ENCODE measurements at regions not wholly inside any gene's neighbourhood (a gene's known extent, or its start where the extent isn't known, plus 50 kb on each side); places are given as distances from the start of the nearest gene placed in this dataset.

DNA sequence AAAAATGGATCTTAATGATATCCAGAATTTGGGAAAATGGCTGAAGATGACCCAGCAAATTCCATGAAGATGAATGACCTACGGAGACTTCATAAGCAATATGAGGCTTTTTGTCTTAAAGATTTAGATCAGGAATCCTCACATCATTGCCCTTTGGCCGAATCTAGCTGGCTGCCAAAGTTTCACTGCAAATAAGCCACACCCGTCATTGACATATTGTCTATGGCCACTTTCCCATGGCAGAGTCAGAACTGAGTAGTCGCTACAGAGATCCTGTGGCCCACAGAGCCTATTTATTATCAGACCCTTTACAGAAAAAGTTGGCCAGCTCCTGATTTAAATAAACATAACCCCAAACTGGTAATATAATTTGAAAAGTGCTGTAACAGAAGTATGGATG lies 307.4 kb upstream of the RARB start:
- no peak for DNase-seq

DNA sequence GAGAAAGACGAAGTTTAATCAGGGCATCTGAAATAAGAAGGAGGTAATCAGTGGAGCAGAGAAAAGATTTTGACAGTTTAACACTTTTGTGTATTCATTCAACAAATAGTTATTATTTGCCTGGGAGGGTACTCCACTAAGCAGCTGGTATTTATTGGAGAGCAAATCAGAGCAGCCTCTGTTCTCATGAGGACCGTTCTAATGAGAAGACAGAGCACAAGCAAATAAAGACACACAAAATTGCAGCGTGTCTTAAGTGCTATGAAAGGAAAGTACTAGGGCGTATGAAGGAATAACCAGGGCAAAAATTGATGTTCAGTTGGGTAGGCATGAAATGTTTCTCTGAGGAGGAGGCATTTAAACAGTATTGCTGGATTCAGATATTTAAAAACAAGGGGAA lies 302.9 kb upstream of the RARB start:
- no peak for DNase-seq

GRCh38 chr3:25128735-25129134 lies 299.3 kb upstream of the RARB start:
- DNase-seq: no peak

- DNase-seq: no peak
These were observed 297.1 kb upstream of the RARB start for GRCh38 chr3:25130724-25131520.

DNA sequence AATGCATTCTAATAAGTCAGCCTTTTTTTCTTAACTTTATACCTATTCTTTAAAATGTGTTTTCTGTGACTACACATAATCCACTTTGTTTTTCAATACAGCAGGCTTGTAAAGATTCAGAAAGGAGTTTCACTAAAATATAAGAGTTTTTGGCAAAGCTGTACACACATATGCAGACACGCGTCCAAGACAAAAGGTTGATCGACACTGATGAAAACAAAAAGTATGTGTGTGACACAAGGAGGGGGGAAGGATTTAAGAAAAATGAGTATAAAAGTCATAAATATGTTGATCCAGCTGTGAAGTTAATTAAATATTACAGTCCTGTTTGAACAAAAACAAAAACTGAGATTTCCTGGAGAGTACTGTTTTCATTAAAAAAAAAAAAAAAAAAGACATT lies 294.5 kb upstream of the RARB start:
- DNase-seq: no peak

GRCh38 chr3:25137606-25138005 lies 290.5 kb upstream of the RARB start:
- DNase-seq: no peak

DNA sequence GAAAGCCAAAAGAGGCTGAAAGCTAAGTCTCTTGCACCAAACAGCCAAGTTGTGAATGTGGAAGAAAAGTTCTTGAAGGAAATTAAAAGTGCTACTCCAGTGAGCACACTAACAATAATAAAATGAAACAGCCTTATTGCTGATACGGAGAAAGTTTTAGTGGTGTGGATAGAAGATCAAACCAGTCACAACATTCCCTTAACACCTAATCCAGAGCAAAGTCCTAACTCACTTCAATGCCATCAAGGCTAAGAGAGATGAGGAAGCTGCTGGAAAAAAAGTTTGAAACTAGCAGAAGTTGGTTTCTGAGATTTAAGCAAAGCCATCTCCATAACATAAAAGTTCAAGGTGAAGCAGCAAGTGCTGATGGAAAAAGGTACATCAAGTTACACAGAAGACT lies 288.8 kb upstream of the RARB start:
- no peak for DNase-seq

GRCh38 chr3:25142609-25143355 lies 285.3 kb upstream of the RARB start:
- DNase-seq: no peak

GRCh38 chr3:25143356-25144025 lies 284.6 kb upstream of the RARB start:
- DNase-seq: no peak

DNA sequence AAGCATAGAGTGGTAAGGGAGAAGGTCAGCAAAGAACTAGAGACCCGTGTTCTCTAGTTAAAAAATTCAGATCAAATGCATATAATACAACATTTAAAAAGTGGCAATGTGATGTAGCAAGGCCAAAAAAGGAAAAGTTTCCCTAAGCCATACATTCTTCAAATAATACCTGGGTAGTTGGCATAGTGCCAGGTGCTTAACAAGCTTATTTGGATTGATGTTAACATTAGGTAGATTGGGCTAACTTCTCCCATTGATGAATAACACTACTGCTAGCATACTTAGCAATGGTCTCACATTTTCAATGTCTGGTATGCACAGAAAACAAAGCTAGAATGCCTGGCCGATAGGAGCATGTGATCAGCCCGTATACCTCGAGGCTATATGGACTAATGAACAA lies 283.6 kb upstream of the RARB start:
- peak; percentile 12 for DNase-seq

- DNase-seq: no peak
These were observed 282.9 kb upstream of the RARB start for GRCh38 chr3:25145176-25145575.

GRCh38 chr3:25150199-25150598 lies 277.9 kb upstream of the RARB start:
- peak; percentile 0 for DNase-seq

DNA sequence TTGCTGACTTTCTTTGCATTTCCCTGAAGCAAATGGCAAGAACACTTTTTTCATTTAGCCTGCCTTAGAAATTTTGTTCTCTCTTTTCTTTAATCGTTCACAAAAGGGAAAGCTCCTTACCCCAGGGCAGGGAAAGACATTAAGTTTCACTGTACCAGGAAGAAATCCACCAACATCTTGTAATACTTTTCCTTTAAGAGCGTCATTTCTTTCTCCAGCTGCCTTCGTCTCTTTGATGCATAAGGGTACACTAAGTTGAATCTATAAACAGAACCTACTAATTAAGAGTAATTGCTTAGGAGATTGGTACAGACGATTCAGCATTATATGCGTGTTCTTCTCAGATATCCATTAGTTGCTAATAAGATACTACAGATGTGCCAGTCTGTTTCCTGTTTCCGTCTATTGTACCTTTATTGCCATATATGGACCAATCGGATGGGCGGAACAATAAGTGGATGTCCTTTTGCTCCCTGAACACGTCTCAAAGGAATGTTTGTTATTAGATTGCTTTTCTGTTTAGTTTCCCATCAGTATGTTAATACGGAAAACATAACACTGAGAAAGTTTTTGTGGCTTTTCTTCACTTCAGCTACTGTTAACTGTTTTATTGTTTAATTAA lies 276.7 kb upstream of the RARB start:
- DNase-seq: peak; percentile 0

DNA sequence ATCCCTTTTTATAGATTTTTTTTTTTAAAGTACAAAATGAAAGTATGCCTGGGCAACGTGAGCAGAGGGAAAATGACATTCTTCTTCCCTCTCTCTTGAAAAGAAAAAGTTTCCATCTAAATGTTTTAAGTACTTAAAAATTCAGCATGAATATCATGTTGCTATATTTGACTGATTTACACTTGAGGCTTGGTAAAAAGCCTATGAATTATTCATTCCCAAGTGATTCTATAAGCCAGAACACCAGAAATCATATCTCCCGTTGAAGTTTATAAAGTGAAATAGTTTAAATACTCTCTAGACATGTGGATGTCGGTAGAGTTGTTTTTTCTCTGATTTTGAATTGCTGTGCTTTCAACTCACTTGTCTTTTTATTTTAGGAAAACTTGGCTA lies 276.2 kb upstream of the RARB start:
- DNase-seq: no peak

GRCh38 chr3:25153136-25153535 lies 274.9 kb upstream of the RARB start:
- DNase-seq: no peak

DNA sequence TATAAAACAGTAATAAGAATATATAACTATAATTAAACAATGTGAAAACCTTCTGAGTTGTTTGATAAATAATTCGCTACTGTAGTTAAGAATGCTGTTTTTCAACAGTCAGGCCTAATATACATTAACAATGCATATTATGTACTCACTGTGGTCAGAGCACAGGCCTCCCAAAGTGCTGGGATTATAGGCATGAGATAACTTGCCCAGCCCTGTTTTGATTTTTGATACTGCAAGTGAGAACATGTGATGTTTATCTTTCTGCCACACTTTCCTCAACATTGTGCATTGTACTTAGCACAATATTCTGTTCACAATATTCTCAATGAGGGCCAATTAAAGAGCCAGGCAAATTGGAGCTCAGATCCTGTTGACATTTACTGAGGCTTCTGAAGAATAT lies 274.5 kb upstream of the RARB start:
- peak; percentile 63 for DNase-seq

GRCh38 chr3:25155652-25156471 lies 272.2 kb upstream of the RARB start:
- DNase-seq: no peak

GRCh38 chr3:25156626-25157025 lies 271.4 kb upstream of the RARB start:
- DNase-seq: no peak

- DNase-seq: no peak
These were observed 262.8 kb upstream of the RARB start for GRCh38 chr3:25165306-25165705.

DNA sequence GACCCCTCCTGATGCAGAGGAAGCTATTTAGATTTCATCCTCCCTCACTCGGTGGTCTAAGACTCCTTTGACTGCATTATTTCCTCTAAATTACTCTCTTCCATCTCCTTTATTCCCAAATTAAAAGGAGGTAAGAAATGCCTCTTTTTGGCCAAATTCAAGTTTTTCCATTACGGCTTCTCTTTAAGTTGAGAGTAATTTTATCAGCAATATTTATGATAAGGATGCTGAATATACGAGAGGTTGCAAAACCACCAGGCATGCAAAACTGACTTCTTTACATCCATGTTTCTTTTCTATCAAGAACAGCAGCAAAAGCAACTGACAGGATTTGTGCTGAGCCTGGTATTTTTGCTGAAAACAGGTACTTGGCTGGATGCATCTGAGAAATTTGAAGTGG lies 262.0 kb upstream of the RARB start:
- DNase-seq: no peak

GRCh38 chr3:25169151-25169550 lies 258.9 kb upstream of the RARB start:
- DNase-seq: no peak

GRCh38 chr3:25170021-25170420 lies 258.0 kb upstream of the RARB start:
- no peak for DNase-seq

Data from NCI-H1105 treated with DMSO at 0.1 percent for 48 hours (cell line).